ENCODE measurements at regions not wholly inside any gene's neighbourhood (a gene's known extent, or its start where the extent isn't known, plus 50 kb on each side); places are given as distances from the start of the nearest gene placed in this dataset.

- Histone ChIP-seq H3K79me2 (ENCODE audit: control insufficient read depth, low read length) (no peaks in the 10 kb centered on the region), H3K4me2 (ENCODE audit: low read length) (no peak overlapping the region), H4K20me1 (ENCODE audit: control insufficient read depth, insufficient read depth, low read depth, low read length) (no peaks in the 10 kb centered on the region), H3K27ac (ENCODE audit: low read depth, low read length) (no peak overlapping the region), H3K9me3 (ENCODE audit: control insufficient read depth, insufficient read depth, low read length) (no peaks in the 10 kb centered on the region), H3K9me2 (replicated peaks; ENCODE audit: control insufficient read depth, low read length) (no peaks in the 10 kb centered on the region), H3F3A (ENCODE audit: control insufficient read depth, insufficient read depth) (no peaks in the 10 kb centered on the region), H3K36me3 (ENCODE audit: control insufficient read depth, low read length) (no peaks in the 10 kb centered on the region), H3K27me3 (ENCODE audit: control insufficient read depth, low read length) (no peaks in the 10 kb centered on the region), H3K4me3 (ENCODE audit: low read length) (no peak overlapping the region), H3K4me1 (ENCODE audit: control insufficient read depth, low read length) (no peaks in the 10 kb centered on the region)
- no peak for TF ChIP-seq CTCF (IDR thresholded peaks at IDR 0.05; ENCODE audit: low read depth, low read length, poor library complexity, severe bottlenecking)
- no peak for TF ChIP-seq EZH2phosphoT487 (IDR thresholded peaks at IDR 0.05; ENCODE audit: borderline replicate concordance, low read length)
Observed at GRCh38 chr9:107650321-107650720, 160.8 kb upstream of the KLF4 start.

- Histone ChIP-seq H3K4me2 (ENCODE audit: low read length) (no peak overlapping the region), H3F3A (ENCODE audit: control insufficient read depth, insufficient read depth) (no peaks in the 10 kb centered on the region), H3K4me1 (ENCODE audit: control insufficient read depth, low read length) (no peaks in the 10 kb centered on the region), H3K27ac (ENCODE audit: low read depth, low read length) (no peak overlapping the region), H3K4me3 (ENCODE audit: low read length) (no peak overlapping the region), H3K9me2 (replicated peaks; ENCODE audit: control insufficient read depth, low read length) (no peaks in the 10 kb centered on the region), H4K20me1 (ENCODE audit: control insufficient read depth, insufficient read depth, low read depth, low read length) (no peaks in the 10 kb centered on the region), H3K9me3 (ENCODE audit: control insufficient read depth, insufficient read depth, low read length) (no peaks in the 10 kb centered on the region), H3K79me2 (ENCODE audit: control insufficient read depth, low read length) (no peaks in the 10 kb centered on the region), H3K36me3 (ENCODE audit: control insufficient read depth, low read length) (no peaks in the 10 kb centered on the region), H3K27me3 (ENCODE audit: control insufficient read depth, low read length) (no peaks in the 10 kb centered on the region)
- TF ChIP-seq CTCF (IDR thresholded peaks at IDR 0.05; ENCODE audit: low read depth, low read length, poor library complexity, severe bottlenecking) (no peak), EZH2phosphoT487 (IDR thresholded peaks at IDR 0.05; ENCODE audit: borderline replicate concordance, low read length) (no peak)
Observed at GRCh38 chr9:107648153-107648715, 158.7 kb upstream of the KLF4 start.

- no peak for TF ChIP-seq EZH2phosphoT487 (IDR thresholded peaks at IDR 0.05; ENCODE audit: borderline replicate concordance, low read length)
- H3K9me3 ChIP-seq (ENCODE audit: control insufficient read depth, insufficient read depth, low read length) = no peaks in the 10 kb centered on the region
- no peak overlapping the region for H3K4me3 ChIP-seq (ENCODE audit: low read length)
- H3K4me2 ChIP-seq (ENCODE audit: low read length) = no peak overlapping the region
- H3K79me2 ChIP-seq (ENCODE audit: control insufficient read depth, low read length) = no peaks in the 10 kb centered on the region
- H3K27ac ChIP-seq (ENCODE audit: low read depth, low read length) = no peak overlapping the region
- no peaks in the 10 kb centered on the region for H3K9me2 ChIP-seq (replicated peaks; ENCODE audit: control insufficient read depth, low read length)
- no peaks in the 10 kb centered on the region for H3K4me1 ChIP-seq (ENCODE audit: control insufficient read depth, low read length)
- no peaks in the 10 kb centered on the region for H3K36me3 ChIP-seq (ENCODE audit: control insufficient read depth, low read length)
- no peaks in the 10 kb centered on the region for H3K27me3 ChIP-seq (ENCODE audit: control insufficient read depth, low read length)
- H4K20me1 ChIP-seq (ENCODE audit: control insufficient read depth, insufficient read depth, low read depth, low read length) = no peaks in the 10 kb centered on the region
- H3F3A ChIP-seq (ENCODE audit: control insufficient read depth, insufficient read depth) = no peaks in the 10 kb centered on the region
Observed at GRCh38 chr9:107647611-107648010, 158.0 kb upstream of the KLF4 start.

GRCh38 chr9:107647141-107647540 lies 157.6 kb upstream of the KLF4 start:
- Histone ChIP-seq H4K20me1 (ENCODE audit: control insufficient read depth, insufficient read depth, low read depth, low read length) (no peaks in the 10 kb centered on the region), H3K4me1 (ENCODE audit: control insufficient read depth, low read length) (no peaks in the 10 kb centered on the region), H3F3A (ENCODE audit: control insufficient read depth, insufficient read depth) (no peaks in the 10 kb centered on the region), H3K9me2 (replicated peaks; ENCODE audit: control insufficient read depth, low read length) (no peaks in the 10 kb centered on the region), H3K79me2 (ENCODE audit: control insufficient read depth, low read length) (no peaks in the 10 kb centered on the region), H3K4me3 (ENCODE audit: low read length) (no peak overlapping the region), H3K27me3 (ENCODE audit: control insufficient read depth, low read length) (no peaks in the 10 kb centered on the region), H3K4me2 (ENCODE audit: low read length) (no peak overlapping the region), H3K27ac (ENCODE audit: low read depth, low read length) (no peak overlapping the region), H3K9me3 (ENCODE audit: control insufficient read depth, insufficient read depth, low read length) (no peaks in the 10 kb centered on the region), H3K36me3 (ENCODE audit: control insufficient read depth, low read length) (no peaks in the 10 kb centered on the region)
- TF ChIP-seq CTCF (IDR thresholded peaks at IDR 0.05; ENCODE audit: low read depth, low read length, poor library complexity, severe bottlenecking) (no peak), EZH2phosphoT487 (IDR thresholded peaks at IDR 0.05; ENCODE audit: borderline replicate concordance, low read length) (no peak)
